IPS DF 4.7 (cell line): ENCODE measurements at regions not wholly inside any gene's neighbourhood (a gene's known extent, or its start where the extent isn't known, plus 50 kb on each side); places are given as distances from the start of the nearest gene placed in this dataset.

ENCODE experiments used
- DNase-seq: peaks from one replicate; pipeline ENCODE4 v3.0.0-alpha.2; 2013; ENCODE audit warnings: low spot score; ENCODE audit errors: extremely low read depth

DNA sequence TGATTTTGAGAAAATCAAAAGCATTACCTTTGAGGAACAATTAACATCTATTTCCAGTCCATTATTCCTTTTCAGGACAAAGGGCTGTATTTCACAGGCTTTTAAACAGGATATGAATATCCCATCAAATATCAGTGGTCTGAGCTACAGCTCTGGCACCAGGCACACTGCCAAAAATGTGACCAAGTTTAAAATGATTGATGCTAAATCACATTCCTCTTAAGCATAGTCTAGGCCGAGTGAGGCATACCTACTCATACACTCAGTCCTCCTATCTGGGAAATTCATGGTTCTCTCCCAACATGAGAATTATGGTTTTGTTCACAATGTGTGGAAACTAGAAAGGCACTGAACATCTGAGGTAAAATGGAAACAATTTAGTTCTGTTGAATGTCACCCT, 683.5 kb downstream of the TUSC7 start:
- no peak for DNase-seq

- peak; percentile 74 for DNase-seq
Measured at GRCh38 chr3:117398141-117398899, 688.7 kb downstream of the TUSC7 start.

- DNase-seq = peak; percentile 71
Measured at GRCh38 chr3:117399311-117400078, 689.9 kb downstream of the TUSC7 start.

- DNase-seq = no peak
Measured at GRCh38 chr3:117400303-117400702, 690.7 kb downstream of the TUSC7 start.

DNA sequence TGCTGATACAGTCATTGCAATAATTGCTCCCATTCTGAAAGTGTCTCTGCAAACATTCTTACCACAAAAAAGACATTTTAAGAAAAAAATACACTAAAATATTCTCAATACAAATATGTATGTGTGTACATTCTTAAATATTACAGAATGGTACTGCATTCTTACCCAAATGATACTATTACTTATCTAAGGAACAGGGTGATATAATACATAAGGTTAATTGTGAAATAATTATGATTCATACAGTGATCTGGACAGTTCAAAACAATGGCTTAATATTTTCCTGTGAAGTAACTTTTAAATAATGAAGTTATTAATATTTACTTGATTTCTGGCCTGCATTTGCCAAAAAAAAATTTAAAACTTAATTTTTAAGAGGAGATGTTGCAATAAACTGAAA, 694.6 kb downstream of the TUSC7 start:
- DNase-seq = no peak

- no peak for DNase-seq
Measured at GRCh38 chr3:117404730-117405129, 695.2 kb downstream of the TUSC7 start.

GRCh38 chr3:117405359-117405758, 695.8 kb downstream of the TUSC7 start:
- DNase-seq = no peak

DNA sequence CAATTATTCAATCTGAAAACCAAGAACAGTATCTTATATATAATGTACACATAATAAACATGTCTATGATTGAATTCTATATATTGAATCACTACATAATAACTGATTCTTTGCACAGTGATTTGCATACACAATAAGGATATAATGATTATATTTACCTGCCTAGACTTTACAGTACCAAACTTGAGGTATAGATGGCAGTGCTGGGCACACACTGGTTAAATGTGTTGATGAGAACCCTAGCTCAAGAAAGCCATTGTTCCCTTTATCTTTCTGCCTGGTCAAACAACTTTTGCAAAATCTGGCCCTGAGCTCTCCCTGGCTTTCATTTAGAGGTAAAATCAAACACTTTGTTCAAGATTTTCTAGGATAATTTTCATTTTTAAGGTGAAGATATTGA, 697.7 kb downstream of the TUSC7 start:
- no peak for DNase-seq

DNA sequence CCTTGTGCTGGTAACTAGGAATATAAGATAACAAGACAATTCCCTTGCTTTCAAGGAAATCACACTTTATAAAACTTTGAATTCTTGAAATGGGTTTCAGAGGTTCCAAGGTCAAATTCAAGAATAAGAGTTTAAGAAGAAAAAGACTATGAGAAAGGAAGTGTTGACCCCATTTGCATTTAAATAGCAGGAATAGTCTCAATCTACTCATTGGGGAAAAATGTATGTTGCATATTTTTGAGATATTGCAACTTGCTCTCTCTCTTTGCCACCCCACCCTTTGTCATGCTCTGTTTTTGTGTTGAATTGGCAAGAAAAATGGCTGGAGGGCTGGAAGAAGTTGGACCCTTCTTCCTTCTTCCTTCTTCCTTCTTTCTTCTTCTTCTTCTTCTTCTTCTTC, 699.2 kb downstream of the TUSC7 start:
- no peak for DNase-seq

- DNase-seq = no peak
Measured at GRCh38 chr3:117409256-117409655, 699.7 kb downstream of the TUSC7 start.

- DNase-seq = no peak
Measured at GRCh38 chr3:117409701-117410459, 700.3 kb downstream of the TUSC7 start.

DNA sequence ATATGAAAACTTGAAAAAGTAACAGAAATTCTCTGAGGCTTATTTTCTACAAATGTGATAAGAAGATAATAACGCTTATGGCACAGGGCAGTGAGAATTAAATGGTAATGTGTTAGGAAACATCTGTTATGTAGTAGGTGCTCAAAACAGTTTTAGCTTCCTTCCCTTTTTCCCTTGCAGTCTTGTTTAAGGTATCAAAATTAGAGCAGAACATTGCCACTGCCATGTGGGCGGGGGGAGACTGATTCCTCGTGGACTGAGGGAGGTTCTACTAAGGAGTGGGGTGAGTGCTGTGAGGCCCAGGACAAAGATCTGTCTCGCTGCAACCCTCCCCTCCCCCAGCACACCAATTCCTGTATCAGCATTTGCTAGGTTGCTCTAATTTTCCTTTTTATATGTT, 702.4 kb downstream of the TUSC7 start:
- no peak for DNase-seq

DNA sequence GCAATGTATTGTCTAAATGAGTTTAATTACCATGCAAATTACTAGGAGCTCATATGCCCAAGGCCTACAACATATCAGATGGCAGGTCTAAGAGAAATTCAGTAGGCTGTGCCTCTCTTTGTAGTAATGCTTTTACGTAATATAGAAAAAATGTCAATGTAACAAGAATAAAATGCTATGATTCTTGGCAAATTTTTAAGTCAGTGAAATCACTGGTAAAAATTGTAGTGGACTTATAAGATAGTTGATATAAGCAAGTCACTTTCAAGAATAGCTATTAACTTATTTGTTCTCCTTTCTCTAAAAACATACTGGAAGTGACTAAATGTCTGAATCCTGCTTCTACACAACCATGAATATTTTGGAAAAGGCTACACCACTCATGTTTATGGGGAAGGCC, 707.8 kb downstream of the TUSC7 start:
- DNase-seq = no peak

DNA sequence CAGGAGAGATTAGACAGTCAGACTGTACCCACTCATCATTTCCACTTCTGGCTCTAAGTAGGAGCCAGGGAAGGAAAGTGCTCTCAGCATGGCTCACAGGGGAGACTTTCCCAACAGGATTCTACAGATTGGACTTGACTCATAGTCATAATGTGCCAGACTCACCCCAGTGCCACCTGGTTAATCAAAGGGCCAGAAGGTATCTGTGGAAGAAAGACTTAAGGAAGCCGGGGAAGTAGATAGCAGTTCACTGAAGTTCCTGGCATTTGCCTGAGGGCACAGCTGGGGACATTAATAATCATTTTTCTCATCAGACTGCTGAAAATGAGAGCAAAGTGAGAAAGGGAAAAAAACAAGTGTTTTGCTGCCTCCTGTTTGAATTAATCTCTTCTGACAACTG, 717.5 kb downstream of the TUSC7 start:
- DNase-seq = no peak

GRCh38 chr3:117433427-117433826, 723.8 kb downstream of the TUSC7 start:
- DNase-seq = no peak

GRCh38 chr3:117434661-117435412, 725.3 kb downstream of the TUSC7 start:
- DNase-seq = no peak

GRCh38 chr3:117435506-117435905, 725.9 kb downstream of the TUSC7 start:
- no peak for DNase-seq

GRCh38 chr3:117439812-117440211, 730.2 kb downstream of the TUSC7 start:
- peak; percentile 22 for DNase-seq

DNA sequence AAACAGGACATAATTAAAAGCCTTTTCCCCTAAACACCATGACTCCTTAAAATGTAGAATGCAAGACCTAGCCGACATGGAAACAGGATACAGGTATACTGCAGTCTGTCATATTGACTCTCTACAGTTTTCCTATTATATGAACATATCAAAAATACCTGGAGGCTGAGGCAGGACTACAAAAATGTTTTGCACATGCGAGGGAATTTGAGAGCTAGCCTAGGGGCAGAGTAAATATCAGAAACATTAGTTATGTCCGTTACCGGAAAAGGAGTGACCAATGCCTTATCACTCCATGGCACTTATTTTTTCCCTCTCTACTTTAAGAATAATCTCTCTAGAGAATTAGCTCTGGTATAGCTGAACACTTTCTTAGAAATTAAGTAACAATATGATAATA, 732.3 kb downstream of the TUSC7 start:
- DNase-seq = no peak

GRCh38 chr3:117442566-117442965, 733.0 kb downstream of the TUSC7 start:
- no peak for DNase-seq

DNA sequence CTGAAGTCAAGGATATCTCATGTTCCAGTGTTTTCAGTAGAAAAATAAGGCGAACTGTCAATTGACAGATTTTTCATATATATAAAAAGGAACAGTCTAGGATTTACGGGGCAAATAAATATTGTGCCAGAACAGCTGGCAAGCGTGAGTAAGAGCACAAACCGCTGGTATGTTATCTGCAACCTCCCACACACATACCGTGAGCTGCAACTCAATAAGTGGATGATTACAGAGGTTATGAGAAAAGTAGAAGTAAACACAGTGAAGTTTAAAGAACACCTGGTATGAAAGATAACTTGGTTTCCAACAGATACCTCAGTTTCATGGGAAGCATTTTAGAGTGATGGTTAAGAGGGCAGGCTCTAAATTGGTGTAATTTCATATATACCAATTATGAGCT, 733.4 kb downstream of the TUSC7 start:
- no peak for DNase-seq
